ENCODE measurements at regions not wholly inside any gene's neighbourhood (a gene's known extent, or its start where the extent isn't known, plus 50 kb on each side); places are given as distances from the start of the nearest gene placed in this dataset.

DNA sequence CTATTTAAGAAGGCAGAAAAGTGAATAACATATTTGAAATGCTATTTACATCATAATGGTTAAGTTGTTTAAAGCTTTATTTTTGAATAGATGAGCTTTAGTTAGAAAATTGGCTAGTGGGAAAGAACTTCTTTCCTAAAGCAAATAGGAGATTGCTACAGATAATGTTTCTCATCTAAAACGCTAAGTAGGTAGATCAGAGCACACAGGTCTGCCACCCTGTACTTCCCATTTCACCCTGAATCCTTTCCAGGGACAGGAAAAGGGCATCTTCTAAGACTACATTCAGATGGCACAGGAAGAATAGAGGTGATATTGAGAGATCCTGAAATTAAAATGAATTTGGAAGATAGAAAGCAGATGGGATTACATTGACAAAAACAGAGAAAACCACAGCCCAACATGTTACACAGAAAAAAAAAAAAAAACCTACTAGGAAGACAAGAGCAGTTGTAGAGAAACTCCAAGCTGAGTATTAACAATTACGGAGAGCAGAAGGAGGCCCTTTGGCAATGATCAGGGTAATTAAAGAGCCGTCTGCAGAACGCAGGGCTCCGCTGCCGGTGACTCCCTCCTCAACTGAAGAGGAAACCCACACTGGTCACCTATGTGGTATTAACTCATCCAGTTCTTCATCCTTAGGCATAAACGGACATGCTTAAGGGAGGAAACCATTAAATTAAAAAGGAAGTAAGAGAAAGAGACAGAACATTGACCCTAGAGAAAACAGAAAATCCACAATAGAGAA lies 53.6 kb upstream of the MAP10 start:
- TF ChIP-seq, protein P1, sequence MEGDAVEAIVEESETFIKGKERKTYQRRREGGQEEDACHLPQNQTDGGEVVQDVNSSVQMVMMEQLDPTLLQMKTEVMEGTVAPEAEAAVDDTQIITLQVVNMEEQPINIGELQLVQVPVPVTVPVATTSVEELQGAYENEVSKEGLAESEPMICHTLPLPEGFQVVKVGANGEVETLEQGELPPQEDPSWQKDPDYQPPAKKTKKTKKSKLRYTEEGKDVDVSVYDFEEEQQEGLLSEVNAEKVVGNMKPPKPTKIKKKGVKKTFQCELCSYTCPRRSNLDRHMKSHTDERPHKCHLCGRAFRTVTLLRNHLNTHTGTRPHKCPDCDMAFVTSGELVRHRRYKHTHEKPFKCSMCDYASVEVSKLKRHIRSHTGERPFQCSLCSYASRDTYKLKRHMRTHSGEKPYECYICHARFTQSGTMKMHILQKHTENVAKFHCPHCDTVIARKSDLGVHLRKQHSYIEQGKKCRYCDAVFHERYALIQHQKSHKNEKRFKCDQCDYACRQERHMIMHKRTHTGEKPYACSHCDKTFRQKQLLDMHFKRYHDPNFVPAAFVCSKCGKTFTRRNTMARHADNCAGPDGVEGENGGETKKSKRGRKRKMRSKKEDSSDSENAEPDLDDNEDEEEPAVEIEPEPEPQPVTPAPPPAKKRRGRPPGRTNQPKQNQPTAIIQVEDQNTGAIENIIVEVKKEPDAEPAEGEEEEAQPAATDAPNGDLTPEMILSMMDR (IDR thresholded peaks at IDR 0.05; ENCODE audit: insufficient read depth, low read length, severe bottlenecking), result no peak
- DNase-seq (ENCODE audit: low read depth), result no peak
- FAIRE-seq, result no peak
- H3K27me3 ChIP-seq (ENCODE audit: control insufficient read depth, insufficient read depth, low read length), result no peaks in the 10 kb centered on the region
- H3K4me3 ChIP-seq (ENCODE audit: low read depth, low read length), result no peak overlapping the region
- no peaks in the 10 kb centered on the region for H3K36me3 ChIP-seq (ENCODE audit: control insufficient read depth, insufficient read depth, low read length)

DNA sequence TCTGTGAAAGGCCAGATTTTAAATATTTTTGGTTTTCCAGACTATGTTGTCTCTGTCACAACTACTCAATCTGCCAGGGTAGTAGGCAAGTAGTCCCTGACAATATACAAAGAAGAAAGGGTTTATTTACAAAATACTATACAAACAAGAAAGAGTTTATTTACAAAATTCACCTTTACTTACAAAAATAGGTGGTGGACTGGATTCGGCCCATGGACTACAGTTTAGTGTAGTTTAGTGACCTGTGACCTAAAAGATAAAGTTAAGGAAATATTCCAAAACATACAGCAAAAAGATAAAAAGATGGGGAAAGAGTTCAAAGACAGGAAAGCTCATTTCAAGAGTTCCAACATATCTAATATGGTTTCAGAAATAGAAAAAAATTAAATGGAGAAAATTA lies 52.9 kb upstream of the MAP10 start:
- no peak overlapping the region for H3K4me3 ChIP-seq (ENCODE audit: low read depth, low read length)
- H3K36me3 ChIP-seq (ENCODE audit: control insufficient read depth, insufficient read depth, low read length), result no peaks in the 10 kb centered on the region
- no peaks in the 10 kb centered on the region for H3K27me3 ChIP-seq (ENCODE audit: control insufficient read depth, insufficient read depth, low read length)
- FAIRE-seq, result no peak
- TF ChIP-seq, protein P1 (IDR thresholded peaks at IDR 0.05; ENCODE audit: insufficient read depth, low read length, severe bottlenecking), result no peak
- no peak for DNase-seq (ENCODE audit: low read depth)

- DNase-seq (ENCODE audit: low read depth) (no peak), FAIRE-seq (no peak)
- Histone ChIP-seq H3K4me3 (ENCODE audit: low read depth, low read length) (no peak overlapping the region), H3K36me3 (ENCODE audit: control insufficient read depth, insufficient read depth, low read length) (no peaks in the 10 kb centered on the region), H3K27me3 (ENCODE audit: control insufficient read depth, insufficient read depth, low read length) (no peaks in the 10 kb centered on the region)
- TF ChIP-seq, protein P1 (IDR thresholded peaks at IDR 0.05; ENCODE audit: insufficient read depth, low read length, severe bottlenecking), result no peak
Measured at GRCh38 chr1:232754930-232755329, 50.3 kb upstream of the MAP10 start.
